Endothelial cell of umbilical vein (primary cell): ENCODE measurements at regions not wholly inside any gene's neighbourhood (a gene's known extent, or its start where the extent isn't known, plus 50 kb on each side); places are given as distances from the start of the nearest gene placed in this dataset.

Experiments used
- BruUV-seq: library from RNA; stranded (reverse); fragments of 400-500 nt; replicated peaks from 2 replicates; lab custom pipeline; 2021; lab: Mats Ljungman, UMichigan
- CTCF ChIA-PET: fragments of 300-600, 350-600 bp; sonication (Branson Sonifier 250); formaldehyde crosslinking; loops from one replicate; lab custom pipeline; 2021; ENCODE audit warnings: antibody characterized with exemption, inconsistent platforms; lab: Charles Lee
- POLR2A ChIA-PET: fragments of 300-600, 350-600 bp; sonication (Branson Sonifier 250); formaldehyde crosslinking; loops from one replicate; lab custom pipeline; 2021; ENCODE audit warnings: antibody characterized with exemption, inconsistent platforms; lab: Charles Lee
- DNase-seq: peaks from one replicate; pipeline ENCODE4 v3.0.0-alpha.2; 2011; ENCODE audit warnings: low read depth, low spot score
- FAIRE-seq: peaks from 2 replicates; lab custom pipeline; 2011; peaks lifted over from hg19 to GRCh38; lab: Jason Lieb, UNC
- H2AFZ ChIP-seq: 2 replicates; pipeline ENCODE4 v1.6.0; 2012; ENCODE audit warnings: low read depth, low read length, control low read depth, inconsistent platforms
- H3K27ac ChIP-seq: 2 replicates; pipeline ENCODE4 v1.5.1; 2011; ENCODE audit warnings: low read depth, mild to moderate bottlenecking, control low read depth, low read length, moderate library complexity; ENCODE audit not compliant: insufficient read depth
- H3K27me3 ChIP-seq, 2 experiments: 2 replicates each; pipeline versions ENCODE4 v1.6.0 to v1.6.1; 2011; ENCODE audit warnings: low read length in 2 of 2, mixed read lengths in 1 of 2; ENCODE audit not compliant: control insufficient read depth in 2 of 2, insufficient read depth in 2 of 2
- H3K36me3 ChIP-seq, 2 experiments: 2 replicates in 1 of 2; 3 replicates in 1 of 2; pipeline ENCODE4 v1.5.1; 2011; ENCODE audit warnings: low read length in 2 of 2, mild to moderate bottlenecking in 1 of 2, moderate library complexity in 1 of 2; ENCODE audit not compliant: control insufficient read depth in 2 of 2, insufficient read depth in 2 of 2; ENCODE audit errors: extremely low read depth in 1 of 2
- H3K4me1 ChIP-seq: 3 replicates; pipeline ENCODE4 v1.5.1; 2011; ENCODE audit warnings: mild to moderate bottlenecking, low read length; ENCODE audit not compliant: control insufficient read depth, insufficient read depth; ENCODE audit errors: extremely low read depth
- H3K4me2 ChIP-seq: 2 replicates; pipeline ENCODE4 v1.6.1; 2011; ENCODE audit warnings: low read length, control low read depth, mixed read lengths; ENCODE audit not compliant: insufficient read depth
- H3K4me3 ChIP-seq, 3 experiments: fragments of 200-600 bp in 1 of 3; sonication (generic), shearing (Covaris generic) in 1 of 3; replicated peaks in 1 of 3; 2 replicates each; pipeline ENCODE4 v1.5.1; 2011 to 2016; ENCODE audit warnings: control low read depth in 3 of 3, low read length in 3 of 3, mild to moderate bottlenecking in 2 of 3, inconsistent platforms in 1 of 3, low read depth in 1 of 3, moderate library complexity in 1 of 3; ENCODE audit not compliant: insufficient read depth in 1 of 3
- H3K79me2 ChIP-seq: 2 replicates; pipeline ENCODE4 v1.6.0; 2012; ENCODE audit warnings: low read length, inconsistent platforms; ENCODE audit not compliant: control insufficient read depth, insufficient read depth
- H3K9ac ChIP-seq: replicated peaks from 2 replicates; pipeline ENCODE3; 2011; ENCODE audit warnings: low read length, control low read depth; ENCODE audit not compliant: insufficient read depth; ENCODE audit errors: extremely low read depth
- H3K9me1 ChIP-seq: replicated peaks from 3 replicates; pipeline ENCODE4 v1.6.0; 2011; ENCODE audit warnings: mild to moderate bottlenecking, low read length; ENCODE audit not compliant: control insufficient read depth, insufficient read depth; ENCODE audit errors: extremely low read depth
- H3K9me3 ChIP-seq: replicated peaks from 2 replicates; pipeline ENCODE4 v1.5.1; 2012; ENCODE audit warnings: low read length, inconsistent platforms; ENCODE audit not compliant: control insufficient read depth, insufficient read depth
- H4K20me1 ChIP-seq: replicated peaks from 2 replicates; pipeline ENCODE3; 2011; ENCODE audit warnings: mild to moderate bottlenecking, low read length; ENCODE audit not compliant: control insufficient read depth, insufficient read depth; ENCODE audit errors: extremely low read depth
- CTCF ChIP-seq, 2 donors: IDR thresholded peaks; 1 replicate in 1 of 2; 2 replicates in 1 of 2; pipeline ENCODE4 v1.5.1; 2011; ENCODE audit warnings: low read length in 2 of 2, mild to moderate bottlenecking in 2 of 2, moderate library complexity in 2 of 2, control low read depth in 1 of 2, inconsistent platforms in 1 of 2, low read depth in 1 of 2; ENCODE audit not compliant: insufficient read depth in 1 of 2; ENCODE audit errors: extremely low read depth in 1 of 2
- FOS ChIP-seq: IDR thresholded peaks from 2 replicates; pipeline ENCODE4 v1.6.1; 2011; ENCODE audit warnings: mild to moderate bottlenecking, low read length, moderate library complexity, borderline replicate concordance; ENCODE audit not compliant: insufficient read depth
- GATA2 ChIP-seq: IDR thresholded peaks from 2 replicates; pipeline ENCODE4 v1.7.0; 2011; ENCODE audit warnings: low read depth, mild to moderate bottlenecking, moderate library complexity, mixed read lengths, low read length; ENCODE audit not compliant: insufficient read length, insufficient read depth
- JUN ChIP-seq: IDR thresholded peaks from 2 replicates; pipeline ENCODE4 v1.6.1; 2011; ENCODE audit warnings: borderline replicate concordance, low read depth; ENCODE audit not compliant: insufficient read length, insufficient read depth
- MAX ChIP-seq: IDR thresholded peaks from 2 replicates; pipeline ENCODE4 v1.6.1; 2011; ENCODE audit not compliant: insufficient read depth, insufficient read length
- MYC ChIP-seq: IDR thresholded peaks from one replicate; pipeline ENCODE4 v1.6.1; 2011; ENCODE audit warnings: mild to moderate bottlenecking, low read depth, low read length
- POLR2A ChIP-seq: IDR thresholded peaks from 2 replicates; pipeline ENCODE4 v1.6.1; 2012; ENCODE audit warnings: low read depth, mild to moderate bottlenecking, control low read depth, low read length
- POLR2AphosphoS5 ChIP-seq: IDR thresholded peaks from 2 replicates; pipeline ENCODE4 v1.6.1; 2012; ENCODE audit warnings: low read depth, mild to moderate bottlenecking, control low read depth, low read length, moderate library complexity; ENCODE audit not compliant: insufficient read depth
- dilution Hi-C: fragments of 300-500 bp; cut with MboI; formaldehyde crosslinking; loops from one replicate; pipeline ENCODE4 v1.15.0; 2019; ENCODE audit warnings: low sequenced_read_pairs; ENCODE audit not compliant: extremely low pct_ligation_motif_present
- intact Hi-C: fragments of 100-400 bp; cut with micrococcal nuclease; formaldehyde crosslinking; loops from one replicate; pipeline ENCODE4 v1.10.0; 2022

- Histone ChIP-seq H3K27ac (no peak overlapping the region), H3K4me2 (no peak overlapping the region), H4K20me1 (no peaks in the 10 kb centered on the region), H3K9me3 (no peaks in the 10 kb centered on the region), H3K4me1 (peaks cover 17% of the 10 kb centered on the region), H3K4me3 (no peak overlapping the region), H3K9me1 (no peaks in the 10 kb centered on the region), H2AFZ (no peak overlapping the region), H3K27me3 (no peaks in the 10 kb centered on the region), H3K9ac (no peak overlapping the region), H3K79me2 (no peaks in the 10 kb centered on the region), H3K36me3 (no peaks in the 10 kb centered on the region)
- intact Hi-C loops = no loop called here
- ChIA-PET POLR2A (no interaction called here), CTCF (interaction anchor here (1.1 kb wide), 1 partner anchor 342 kb away, joined by 3 read pairs; no protein-coding TSS in a partner anchor)
- TF ChIP-seq CTCF (IDR thresholded peaks at IDR 0.05; ENCODE audit: extremely low read depth in 1 of 2, insufficient read depth in 1 of 2, low read depth in 1 of 2, low read length in 2 of 2) (no peak), JUN (no peak), POLR2A (no peak)
- dilution Hi-C loops = no loop called here
- DNase-seq = no peak
- BruUV-seq = no TSS peak
- FAIRE-seq = no peak
Measured at GRCh38 chr3:64903006-64903405, 215.2 kb upstream of the ADAMTS9 start.

- dilution Hi-C loops = no loop called here
- H3K27ac ChIP-seq = no peak overlapping the region
- no peaks in the 10 kb centered on the region for H3K79me2 ChIP-seq
- intact Hi-C loops = no loop called here
- no peaks in the 10 kb centered on the region for H4K20me1 ChIP-seq
- H3K4me1 ChIP-seq = peaks cover 8% of the 10 kb centered on the region
- ChIA-PET POLR2A (no interaction called here), CTCF (interaction anchor here (1.1 kb wide), 1 partner anchor 12 kb away, joined by 4 read pairs; no protein-coding TSS in a partner anchor)
- no peak overlapping the region for H3K4me2 ChIP-seq
- FAIRE-seq (no peak), DNase-seq (no peak)
- no TSS peak for BruUV-seq
- no peak overlapping the region for H3K4me3 ChIP-seq
- H3K36me3 ChIP-seq = no peaks in the 10 kb centered on the region
- no peak for TF ChIP-seq CTCF (IDR thresholded peaks at IDR 0.05; ENCODE audit: extremely low read depth in 1 of 2, insufficient read depth in 1 of 2, low read depth in 1 of 2, low read length in 2 of 2)
- no peak for TF ChIP-seq MYC
- no peak for TF ChIP-seq JUN
- TF ChIP-seq FOS = no peak
- TF ChIP-seq GATA2 = no peak
- no peak for TF ChIP-seq MAX
- TF ChIP-seq POLR2A = no peak
- TF ChIP-seq POLR2AphosphoS5 = no peak
- no peak overlapping the region for H2AFZ ChIP-seq
- no peak overlapping the region for H3K9ac ChIP-seq
- no peaks in the 10 kb centered on the region for H3K27me3 ChIP-seq
- H3K9me1 ChIP-seq = no peaks in the 10 kb centered on the region
- no peaks in the 10 kb centered on the region for H3K9me3 ChIP-seq
Measured at GRCh38 chr3:64901986-64902516, 214.3 kb upstream of the ADAMTS9 start.
